AG08396 (cell line): ENCODE measurements at regions not wholly inside any gene's neighbourhood (a gene's known extent, or its start where the extent isn't known, plus 50 kb on each side); places are given as distances from the start of the nearest gene placed in this dataset.

Source experiments
- DNase-seq: peaks from one replicate; pipeline ENCODE4 v3.0.0; 2012; ENCODE audit warnings: low spot score, mixed read lengths

GRCh38 chr2:150544731-150545130 lies 57.3 kb upstream of the RND3 start:
- DNase-seq: no peak

GRCh38 chr2:150542692-150543091 lies 55.2 kb upstream of the RND3 start:
- DNase-seq: no peak

- DNase-seq: no peak
These were observed 54.7 kb upstream of the RND3 start for GRCh38 chr2:150542172-150542571.

GRCh38 chr2:150538651-150539201 lies 51.3 kb upstream of the RND3 start:
- no peak for DNase-seq
